ENCODE measurements at regions not wholly inside any gene's neighbourhood (a gene's known extent, or its start where the extent isn't known, plus 50 kb on each side); places are given as distances from the start of the nearest gene placed in this dataset.

- Histone ChIP-seq H3K36me3 (ENCODE audit: insufficient read depth, insufficient read length, low read length) (no peaks in the 10 kb centered on the region), H3K27me3 (ENCODE audit: insufficient read depth, insufficient read length) (no peaks in the 10 kb centered on the region), H3K9ac (ENCODE audit: insufficient read length, low read depth) (no peak overlapping the region), H3K9me3 (ENCODE audit: insufficient read depth, low read length) (no peaks in the 10 kb centered on the region), H3K4me3 (ENCODE audit: insufficient read length, low read depth) (no peak overlapping the region), H3K4me1 (ENCODE audit: insufficient read depth, insufficient read length) (no peaks in the 10 kb centered on the region)
- TF ChIP-seq ZNF274 (IDR thresholded peaks at IDR 0.05; ENCODE audit: low read depth, low read length) (no peak), SUZ12 (IDR thresholded peaks at IDR 0.05; ENCODE audit: extremely low read depth, insufficient read depth, insufficient read length) (no peak), YY1 (IDR thresholded peaks at IDR 0.05; ENCODE audit: insufficient read depth, insufficient read length) (no peak)
- DNase-seq (ENCODE audit: low read depth, low spot score), result no peak
Measured at GRCh38 chr3:176581589-176581988, 615.7 kb downstream of the TBL1XR1 start.

GRCh38 chr3:176579711-176580185 lies 617.5 kb downstream of the TBL1XR1 start:
- DNase-seq (ENCODE audit: low read depth, low spot score), result no peak
- Histone ChIP-seq H3K4me1 (ENCODE audit: insufficient read depth, insufficient read length) (no peaks in the 10 kb centered on the region), H3K9me3 (ENCODE audit: insufficient read depth, low read length) (no peaks in the 10 kb centered on the region), H3K27me3 (ENCODE audit: insufficient read depth, insufficient read length) (no peaks in the 10 kb centered on the region), H3K9ac (ENCODE audit: insufficient read length, low read depth) (no peak overlapping the region), H3K4me3 (ENCODE audit: insufficient read length, low read depth) (no peak overlapping the region), H3K36me3 (ENCODE audit: insufficient read depth, insufficient read length, low read length) (no peaks in the 10 kb centered on the region)
- no peak for TF ChIP-seq SUZ12 (IDR thresholded peaks at IDR 0.05; ENCODE audit: extremely low read depth, insufficient read depth, insufficient read length)
- no peak for TF ChIP-seq ZNF274 (IDR thresholded peaks at IDR 0.05; ENCODE audit: low read depth, low read length)
- TF ChIP-seq YY1 (IDR thresholded peaks at IDR 0.05; ENCODE audit: insufficient read depth, insufficient read length), result no peak

- Histone ChIP-seq H3K36me3 (ENCODE audit: insufficient read depth, insufficient read length, low read length) (no peaks in the 10 kb centered on the region), H3K4me3 (ENCODE audit: insufficient read length, low read depth) (no peak overlapping the region)
Measured at GRCh38 chr3:176578316-176578715, 619.0 kb downstream of the TBL1XR1 start.

GRCh38 chr3:176577447-176577846 lies 619.8 kb downstream of the TBL1XR1 start:
- TF ChIP-seq YY1 (IDR thresholded peaks at IDR 0.05; ENCODE audit: insufficient read depth, insufficient read length), result no peak
- no peak for TF ChIP-seq ZNF274 (IDR thresholded peaks at IDR 0.05; ENCODE audit: low read depth, low read length)
- no peak for TF ChIP-seq SUZ12 (IDR thresholded peaks at IDR 0.05; ENCODE audit: extremely low read depth, insufficient read depth, insufficient read length)
- no peak overlapping the region for H3K9ac ChIP-seq (ENCODE audit: insufficient read length, low read depth)
- DNase-seq (ENCODE audit: low read depth, low spot score), result no peak
- H3K4me3 ChIP-seq (ENCODE audit: insufficient read length, low read depth), result no peak overlapping the region
- no peaks in the 10 kb centered on the region for H3K27me3 ChIP-seq (ENCODE audit: insufficient read depth, insufficient read length)
- H3K9me3 ChIP-seq (ENCODE audit: insufficient read depth, low read length), result no peaks in the 10 kb centered on the region
- H3K4me1 ChIP-seq (ENCODE audit: insufficient read depth, insufficient read length), result no peaks in the 10 kb centered on the region
- H3K36me3 ChIP-seq (ENCODE audit: insufficient read depth, insufficient read length, low read length), result no peaks in the 10 kb centered on the region

More at GRCh38 chr3:176578316-176578715, 619.0 kb downstream of the TBL1XR1 start:
- H3K9ac ChIP-seq (ENCODE audit: insufficient read length, low read depth), result no peak overlapping the region
- DNase-seq (ENCODE audit: low read depth, low spot score), result no peak
- H3K4me1 ChIP-seq (ENCODE audit: insufficient read depth, insufficient read length), result no peaks in the 10 kb centered on the region
- no peaks in the 10 kb centered on the region for H3K27me3 ChIP-seq (ENCODE audit: insufficient read depth, insufficient read length)
- no peaks in the 10 kb centered on the region for H3K9me3 ChIP-seq (ENCODE audit: insufficient read depth, low read length)
- TF ChIP-seq ZNF274 (IDR thresholded peaks at IDR 0.05; ENCODE audit: low read depth, low read length) (no peak), YY1 (IDR thresholded peaks at IDR 0.05; ENCODE audit: insufficient read depth, insufficient read length) (no peak), SUZ12 (IDR thresholded peaks at IDR 0.05; ENCODE audit: extremely low read depth, insufficient read depth, insufficient read length) (no peak)

GRCh38 chr3:176574786-176575185 lies 622.5 kb downstream of the TBL1XR1 start:
- no peak for DNase-seq (ENCODE audit: low read depth, low spot score)
- TF ChIP-seq SUZ12 (IDR thresholded peaks at IDR 0.05; ENCODE audit: extremely low read depth, insufficient read depth, insufficient read length), result no peak
- TF ChIP-seq ZNF274 (IDR thresholded peaks at IDR 0.05; ENCODE audit: low read depth, low read length), result no peak
- no peak for TF ChIP-seq YY1 (IDR thresholded peaks at IDR 0.05; ENCODE audit: insufficient read depth, insufficient read length)
- Histone ChIP-seq H3K4me1 (ENCODE audit: insufficient read depth, insufficient read length) (no peaks in the 10 kb centered on the region), H3K9me3 (ENCODE audit: insufficient read depth, low read length) (no peaks in the 10 kb centered on the region), H3K36me3 (ENCODE audit: insufficient read depth, insufficient read length, low read length) (no peaks in the 10 kb centered on the region), H3K27me3 (ENCODE audit: insufficient read depth, insufficient read length) (no peaks in the 10 kb centered on the region), H3K9ac (ENCODE audit: insufficient read length, low read depth) (no peak overlapping the region), H3K4me3 (ENCODE audit: insufficient read length, low read depth) (no peak overlapping the region)

GRCh38 chr3:176571926-176572325 lies 625.4 kb downstream of the TBL1XR1 start:
- Histone ChIP-seq H3K27me3 (ENCODE audit: insufficient read depth, insufficient read length) (no peaks in the 10 kb centered on the region), H3K36me3 (ENCODE audit: insufficient read depth, insufficient read length, low read length) (no peaks in the 10 kb centered on the region), H3K9ac (ENCODE audit: insufficient read length, low read depth) (no peak overlapping the region), H3K4me3 (ENCODE audit: insufficient read length, low read depth) (no peak overlapping the region), H3K4me1 (ENCODE audit: insufficient read depth, insufficient read length) (no peaks in the 10 kb centered on the region), H3K9me3 (ENCODE audit: insufficient read depth, low read length) (no peaks in the 10 kb centered on the region)
- TF ChIP-seq SUZ12 (IDR thresholded peaks at IDR 0.05; ENCODE audit: extremely low read depth, insufficient read depth, insufficient read length), result no peak
- no peak for DNase-seq (ENCODE audit: low read depth, low spot score)

- TF ChIP-seq ZNF274 (IDR thresholded peaks at IDR 0.05; ENCODE audit: low read depth, low read length) (no peak), YY1 (IDR thresholded peaks at IDR 0.05; ENCODE audit: insufficient read depth, insufficient read length) (no peak), SUZ12 (IDR thresholded peaks at IDR 0.05; ENCODE audit: extremely low read depth, insufficient read depth, insufficient read length) (no peak)
- Histone ChIP-seq H3K9ac (ENCODE audit: insufficient read length, low read depth) (no peak overlapping the region), H3K36me3 (ENCODE audit: insufficient read depth, insufficient read length, low read length) (no peaks in the 10 kb centered on the region), H3K4me1 (ENCODE audit: insufficient read depth, insufficient read length) (no peaks in the 10 kb centered on the region), H3K27me3 (ENCODE audit: insufficient read depth, insufficient read length) (no peaks in the 10 kb centered on the region), H3K4me3 (ENCODE audit: insufficient read length, low read depth) (no peak overlapping the region), H3K9me3 (ENCODE audit: insufficient read depth, low read length) (no peaks in the 10 kb centered on the region; the same call in 1 of the 2 replicates)
- no peak for DNase-seq (ENCODE audit: low read depth, low spot score)
Measured at GRCh38 chr3:176570992-176571391, 626.3 kb downstream of the TBL1XR1 start.
